AG09319 (cell line): ENCODE measurements at regions not wholly inside any gene's neighbourhood (a gene's known extent, or its start where the extent isn't known, plus 50 kb on each side); places are given as distances from the start of the nearest gene placed in this dataset.

Source experiments
- DNase-seq: peaks from one replicate; pipeline ENCODE4 v3.0.0-alpha.2; 2010; ENCODE audit warnings: low read depth; ENCODE audit errors: extremely low read depth
- TF ChIP-seq, protein P1 (sequence below): IDR thresholded peaks from 2 replicates; pipeline ENCODE4 v1.5.1; 2011; ENCODE audit warnings: low read depth, mild to moderate bottlenecking, inconsistent platforms, low read length, moderate library complexity

DNA sequence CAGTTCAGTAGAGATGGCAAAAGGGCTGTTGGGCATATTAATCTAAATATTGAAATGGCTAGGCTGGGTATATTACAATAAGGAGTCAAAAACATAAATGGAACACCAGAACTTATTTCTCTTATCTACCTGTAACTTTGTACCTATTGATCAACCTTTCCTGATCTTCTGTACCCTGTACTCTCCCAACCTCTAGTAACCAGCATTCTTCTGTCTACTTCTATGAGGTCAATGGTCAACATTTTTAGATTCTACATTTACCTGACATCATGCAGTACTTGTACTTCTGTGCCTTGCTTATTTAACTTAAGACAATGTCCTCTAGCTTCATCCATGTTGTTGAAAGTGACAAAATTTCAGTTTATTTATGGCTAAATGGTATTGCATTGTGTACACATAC lies 467.3 kb downstream of the TAF11L14 start:
- TF ChIP-seq, protein P1, sequence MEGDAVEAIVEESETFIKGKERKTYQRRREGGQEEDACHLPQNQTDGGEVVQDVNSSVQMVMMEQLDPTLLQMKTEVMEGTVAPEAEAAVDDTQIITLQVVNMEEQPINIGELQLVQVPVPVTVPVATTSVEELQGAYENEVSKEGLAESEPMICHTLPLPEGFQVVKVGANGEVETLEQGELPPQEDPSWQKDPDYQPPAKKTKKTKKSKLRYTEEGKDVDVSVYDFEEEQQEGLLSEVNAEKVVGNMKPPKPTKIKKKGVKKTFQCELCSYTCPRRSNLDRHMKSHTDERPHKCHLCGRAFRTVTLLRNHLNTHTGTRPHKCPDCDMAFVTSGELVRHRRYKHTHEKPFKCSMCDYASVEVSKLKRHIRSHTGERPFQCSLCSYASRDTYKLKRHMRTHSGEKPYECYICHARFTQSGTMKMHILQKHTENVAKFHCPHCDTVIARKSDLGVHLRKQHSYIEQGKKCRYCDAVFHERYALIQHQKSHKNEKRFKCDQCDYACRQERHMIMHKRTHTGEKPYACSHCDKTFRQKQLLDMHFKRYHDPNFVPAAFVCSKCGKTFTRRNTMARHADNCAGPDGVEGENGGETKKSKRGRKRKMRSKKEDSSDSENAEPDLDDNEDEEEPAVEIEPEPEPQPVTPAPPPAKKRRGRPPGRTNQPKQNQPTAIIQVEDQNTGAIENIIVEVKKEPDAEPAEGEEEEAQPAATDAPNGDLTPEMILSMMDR: no peak
- DNase-seq: no peak

DNA sequence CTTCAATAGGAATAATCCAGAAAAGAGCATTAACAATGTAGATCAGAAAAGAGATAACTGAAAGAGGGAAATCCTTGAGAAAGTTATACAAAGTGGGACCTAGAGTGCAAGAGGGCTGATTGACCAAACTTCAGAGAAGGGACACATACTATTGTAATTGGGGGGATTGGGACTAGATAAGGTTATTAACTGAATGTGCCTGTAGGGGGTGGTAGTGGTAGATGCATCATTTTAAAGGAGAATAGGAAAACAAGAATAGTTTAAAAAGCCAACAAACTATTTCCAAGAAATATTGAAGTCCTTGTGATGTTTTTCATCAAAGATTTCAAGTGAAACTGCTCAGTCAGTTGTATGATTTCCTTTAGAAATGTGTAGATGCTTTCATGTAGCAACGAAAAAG lies 468.5 kb downstream of the TAF11L14 start:
- TF ChIP-seq, protein P1: no peak
- no peak for DNase-seq

DNA sequence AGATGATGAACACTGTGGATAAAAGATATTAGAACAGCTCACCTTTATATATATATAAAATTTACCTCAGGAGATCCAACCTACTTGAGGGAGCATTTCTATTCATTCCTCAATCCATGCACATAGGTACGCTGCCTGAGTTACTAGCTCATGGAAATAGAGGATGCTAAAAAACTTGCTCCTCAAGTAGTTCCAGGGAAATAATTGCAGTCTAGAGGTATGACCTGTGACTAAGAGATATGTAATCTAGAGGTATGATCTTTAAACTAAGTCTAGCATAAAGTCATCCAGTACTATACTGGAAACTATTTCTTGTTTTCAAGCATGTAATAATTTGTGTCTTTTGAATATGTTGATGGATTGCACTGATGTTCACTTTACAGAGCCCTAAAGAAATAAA lies 471.2 kb downstream of the TAF11L14 start:
- no peak for DNase-seq
- TF ChIP-seq, protein P1: no peak

DNA sequence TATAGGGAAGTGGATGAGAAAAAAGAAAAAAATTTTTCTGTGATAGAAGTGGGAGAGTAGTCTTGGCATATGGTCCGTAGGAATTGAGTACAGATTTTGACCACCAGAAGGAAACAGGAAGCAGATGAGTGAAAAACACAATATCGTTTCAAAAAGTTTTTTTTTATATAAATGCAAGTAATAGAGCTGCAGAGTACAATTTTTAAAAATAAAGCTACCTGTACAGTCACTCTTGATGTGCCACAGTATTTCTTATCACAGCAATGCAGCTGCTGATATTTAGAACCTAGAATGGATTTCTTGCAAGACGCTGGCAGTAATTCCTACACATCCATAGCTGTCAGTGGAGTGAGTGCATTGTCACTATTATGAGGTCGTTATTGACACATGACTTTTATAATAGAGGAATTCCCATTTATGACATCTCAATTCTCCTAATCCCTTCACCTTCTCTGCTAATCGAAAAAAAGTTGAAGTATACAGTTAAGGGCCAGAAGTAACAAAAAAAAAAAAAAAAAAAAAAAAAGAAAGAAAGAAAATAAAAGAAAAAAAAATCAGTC lies 477.7 kb downstream of the TAF11L14 start:
- TF ChIP-seq, protein P1: no peak
- DNase-seq: no peak

DNA sequence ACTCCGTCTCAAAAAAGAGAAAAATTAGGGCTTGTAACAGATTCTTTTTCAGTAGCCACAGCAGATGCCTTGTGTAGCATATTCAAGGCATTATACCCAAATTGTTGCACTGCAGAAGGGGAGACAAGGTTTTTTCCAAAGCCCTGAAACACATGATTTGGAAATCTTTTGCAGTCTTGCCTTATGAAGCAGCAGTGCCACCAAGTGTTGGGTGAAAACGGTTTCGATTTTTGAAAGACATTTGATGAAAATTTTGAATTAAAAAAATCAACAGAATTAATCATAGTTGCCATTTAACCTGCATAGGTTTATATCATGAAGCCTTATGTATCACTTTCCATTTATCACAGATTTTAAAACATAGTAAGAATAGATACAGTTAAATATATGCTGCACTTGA lies 479.5 kb downstream of the TAF11L14 start:
- TF ChIP-seq, protein P1: no peak
- DNase-seq: no peak

DNA sequence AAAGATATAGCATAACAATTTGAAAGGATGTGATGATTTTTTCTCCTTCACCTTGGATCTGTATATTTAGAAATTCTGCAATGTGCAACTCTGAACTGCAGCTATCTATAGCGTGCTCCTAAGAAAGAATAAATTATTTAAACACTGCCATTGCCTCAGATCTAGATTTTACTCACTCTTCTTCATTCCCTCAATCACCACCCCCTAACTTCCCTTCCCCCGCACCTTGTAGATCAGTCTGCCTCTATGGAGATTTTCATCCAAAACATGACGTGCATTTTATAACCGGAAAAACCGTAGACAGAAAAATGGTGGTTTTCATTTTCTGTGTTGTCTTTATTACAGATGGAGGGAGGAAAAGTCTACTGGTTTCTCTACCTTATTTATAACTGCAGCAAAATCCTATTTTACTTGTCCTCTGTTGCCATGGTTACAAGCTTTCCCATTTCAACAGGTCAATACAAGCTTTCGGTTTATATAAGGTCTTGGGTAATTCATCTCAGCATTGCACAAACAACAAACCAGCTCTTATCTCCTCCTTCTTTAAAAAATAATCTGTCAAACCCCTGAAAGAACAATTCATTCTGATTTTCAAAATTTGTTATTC lies 480.0 kb downstream of the TAF11L14 start:
- no peak for DNase-seq
- TF ChIP-seq, protein P1: no peak

DNA sequence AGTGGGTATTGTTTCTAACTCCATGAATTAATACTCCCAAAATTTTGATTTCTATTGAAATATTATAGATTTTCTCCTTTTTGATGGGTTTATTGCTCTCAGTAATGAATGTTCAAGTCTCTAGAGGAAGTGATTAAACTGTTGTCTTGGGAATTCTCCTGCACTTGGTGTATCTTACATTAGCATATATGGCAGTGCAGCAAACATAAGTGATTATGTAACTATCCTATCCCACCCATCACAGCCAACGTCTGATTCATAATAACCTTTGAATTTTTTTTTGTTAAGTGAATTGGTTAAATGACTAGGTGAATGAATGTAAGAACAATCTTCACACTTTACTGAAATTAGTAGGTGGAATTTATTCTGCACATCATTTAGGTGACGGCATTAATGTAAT lies 483.7 kb downstream of the TAF11L14 start:
- DNase-seq: no peak
- TF ChIP-seq, protein P1: no peak
